ENCODE measurements at regions not wholly inside any gene's neighbourhood (a gene's known extent, or its start where the extent isn't known, plus 50 kb on each side); places are given as distances from the start of the nearest gene placed in this dataset.
A peak's percentile ranks its signal among the peaks of the same experiment; 100 is the strongest.
"Not testable (repeated sequence)": the region's sequence is repeated elsewhere in the genome, so short reads cannot be mapped to it uniquely, and the experiment has no call there.

DNA sequence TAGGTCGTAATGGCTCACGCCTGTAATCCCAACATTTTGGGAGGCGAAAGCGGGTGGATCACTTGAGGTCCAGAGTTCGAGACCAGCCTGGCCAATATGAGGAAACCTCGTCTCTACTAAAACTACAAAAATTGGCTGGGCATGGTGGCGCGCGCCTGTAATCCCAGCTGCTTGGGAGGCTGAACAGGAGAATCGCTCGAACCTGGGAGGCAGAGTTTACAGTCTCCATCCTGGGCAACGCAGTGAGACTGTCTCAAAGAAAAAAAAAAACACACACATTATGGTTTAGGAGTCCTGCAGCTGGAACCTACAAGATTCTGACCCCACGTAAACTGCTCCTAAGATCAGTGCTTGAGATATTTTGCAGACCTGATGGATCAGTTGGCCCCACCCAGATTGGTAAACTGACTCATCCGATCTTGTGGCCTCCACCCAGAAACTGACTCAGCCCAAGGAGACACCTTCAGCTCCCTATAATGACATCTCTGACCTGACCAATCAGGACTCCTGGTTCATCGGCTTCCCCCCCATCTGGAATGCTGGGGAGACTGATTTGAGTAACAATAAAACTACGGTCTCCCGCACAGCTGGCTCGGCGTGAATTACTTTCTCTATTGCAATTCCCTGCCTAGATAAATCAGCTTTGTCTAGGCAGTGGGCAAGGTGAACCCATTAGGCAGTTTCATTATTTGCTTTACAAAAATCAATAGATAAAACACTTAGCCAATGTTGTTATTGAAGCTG, 96.2 kb upstream of the BTN3A2 start:
- DNase-seq = no peak

DNA sequence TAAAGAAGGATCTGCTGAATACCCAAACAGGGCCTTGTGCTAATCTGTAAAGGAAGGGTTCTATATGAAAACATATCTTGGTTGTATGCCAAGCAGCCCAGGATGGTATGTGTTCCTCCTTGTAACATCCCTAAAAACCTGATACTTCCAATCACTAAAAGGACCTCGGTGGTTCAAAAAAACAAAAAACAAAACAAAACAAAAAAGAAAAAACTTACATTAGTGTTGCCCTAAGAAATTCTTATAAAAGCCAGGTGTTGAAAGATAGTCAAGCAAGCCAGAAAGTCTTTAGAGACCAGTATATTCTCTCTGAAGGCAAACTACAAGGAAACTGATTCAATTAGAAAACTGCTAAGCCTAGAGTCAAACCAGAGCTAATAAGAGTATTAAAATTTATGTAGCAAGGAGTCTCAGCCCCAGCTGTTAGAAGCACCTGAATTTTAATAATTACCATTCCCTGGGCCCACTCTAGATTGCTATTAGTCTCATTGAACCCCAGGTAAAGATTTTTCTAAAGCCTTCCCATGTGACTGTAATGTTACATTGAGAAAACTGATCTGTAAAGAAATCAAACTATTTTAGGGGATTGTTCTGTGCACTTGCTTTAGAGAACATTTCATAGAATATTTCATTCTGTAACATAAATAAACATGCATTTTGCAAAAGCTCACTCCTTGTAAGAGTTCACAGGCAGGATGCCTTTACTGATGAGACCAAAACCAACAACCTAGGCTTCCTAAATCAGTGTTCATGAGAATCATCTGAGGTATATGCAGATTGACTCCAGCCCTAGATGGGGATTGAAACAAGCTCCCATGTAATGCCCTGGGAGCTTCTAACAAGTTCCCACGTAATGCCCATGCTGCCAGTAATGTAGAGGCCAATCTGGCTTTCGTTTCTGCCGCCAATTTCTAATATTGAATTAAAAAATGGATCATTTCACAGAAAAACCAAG, 95.2 kb upstream of the BTN3A2 start:
- no peak for DNase-seq

DNA sequence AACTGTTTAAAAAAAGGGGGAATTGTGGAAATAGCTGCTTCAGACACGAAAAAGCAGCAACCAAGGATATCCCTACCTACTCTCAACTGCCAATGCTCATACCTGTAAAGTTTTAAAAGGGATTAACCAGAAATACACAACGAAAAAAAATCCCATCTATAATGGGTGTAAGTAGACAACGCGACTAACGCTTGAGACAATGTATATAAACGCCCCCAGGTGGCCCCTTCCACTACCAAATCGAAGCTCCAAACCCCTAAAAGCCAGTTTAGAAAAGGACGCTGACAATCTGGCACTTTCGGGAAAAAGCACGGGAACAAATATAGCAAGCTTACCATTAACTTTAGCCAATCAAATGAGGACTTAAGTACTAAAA, 94.5 kb upstream of the BTN3A2 start:
- DNase-seq = no peak

- DNase-seq = no peak
These were observed 93.9 kb upstream of the BTN3A2 start for GRCh38 chr6:26270903-26271667.

DNA sequence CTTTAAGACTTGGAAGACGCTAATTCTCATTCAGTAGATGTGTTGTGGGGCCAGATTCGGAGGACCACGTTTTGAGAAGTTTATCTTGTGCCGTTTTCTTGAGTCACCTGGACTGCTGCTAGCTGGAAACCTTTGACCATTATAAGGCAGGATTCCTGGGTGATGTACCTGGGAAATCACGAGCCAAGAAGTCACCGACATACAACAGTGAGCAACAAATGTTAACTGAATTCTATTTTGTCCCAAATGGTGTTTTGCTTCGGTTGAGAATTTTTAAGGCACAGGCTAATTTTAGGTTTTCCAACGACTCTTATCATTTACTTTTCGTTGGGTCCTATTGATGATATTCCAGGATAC, 93.4 kb upstream of the BTN3A2 start:
- no peak for DNase-seq

DNA sequence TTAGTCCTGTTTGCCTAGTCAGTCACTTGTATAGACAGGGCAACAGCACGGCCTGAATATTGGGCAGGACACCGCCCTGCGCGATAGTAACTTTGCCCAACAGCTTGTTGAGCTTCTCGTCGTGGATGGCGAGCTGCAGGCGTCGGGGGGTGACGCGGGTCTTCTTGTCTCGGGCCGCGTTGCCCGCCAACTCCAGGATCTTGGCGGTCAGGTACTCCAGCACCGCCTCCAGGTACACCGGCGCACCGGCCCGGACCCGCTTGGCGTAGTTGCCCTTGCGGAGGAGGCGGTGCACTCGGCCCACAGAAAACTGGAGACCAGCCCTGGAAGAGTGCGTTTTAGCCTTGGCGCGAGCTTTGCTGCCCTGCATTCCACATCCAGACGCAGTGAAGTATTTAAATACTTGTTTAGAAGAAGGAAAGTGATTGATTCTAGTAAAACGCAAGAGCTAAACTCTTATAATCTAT, 92.8 kb upstream of the BTN3A2 start:
- DNase-seq = no peak

DNA sequence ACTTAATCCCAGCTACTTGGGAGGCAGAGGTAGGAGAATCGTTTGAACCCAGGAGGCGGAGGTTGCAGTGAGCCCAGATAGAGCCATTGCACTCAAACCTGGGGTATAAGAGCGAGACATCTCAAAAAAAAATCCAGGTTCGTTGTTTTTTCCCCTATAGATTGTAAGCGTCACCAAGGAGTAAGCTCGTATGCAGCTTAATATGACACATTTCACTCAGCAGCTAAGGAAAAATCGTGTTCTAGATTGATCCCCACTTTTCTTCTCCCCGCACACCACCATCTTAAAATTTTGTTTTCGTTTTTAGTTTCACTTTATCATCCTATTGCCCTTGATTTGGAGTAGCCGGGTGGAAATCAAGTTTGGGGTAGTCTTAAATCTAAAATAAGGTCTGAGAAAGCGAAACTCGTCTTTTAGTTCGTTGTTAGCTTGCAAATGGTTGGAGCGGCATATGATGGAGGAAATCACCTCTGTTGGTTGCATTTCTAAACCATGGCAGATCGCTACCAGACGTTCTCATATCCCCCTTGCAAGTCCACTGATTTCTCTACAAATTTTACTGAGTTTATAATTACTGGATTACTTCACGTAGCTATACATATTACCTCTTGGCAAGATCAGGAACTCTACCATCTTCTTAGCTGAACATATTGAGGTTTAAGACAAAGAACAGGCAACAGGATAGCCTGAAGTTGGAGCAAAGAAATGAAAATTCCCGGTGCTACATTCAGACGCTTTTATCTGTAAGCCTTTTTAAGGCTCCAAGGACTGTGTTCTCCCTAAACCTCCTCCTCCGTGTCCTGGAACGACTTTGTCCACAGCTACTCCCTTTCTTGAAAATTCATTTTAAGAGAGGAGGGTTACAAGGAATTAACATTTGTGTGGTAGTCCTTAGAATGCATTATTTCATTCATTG, 91.1 kb upstream of the BTN3A2 start:
- DNase-seq = no peak

- no peak for DNase-seq
These were observed 89.3 kb upstream of the BTN3A2 start for GRCh38 chr6:26275663-26276062.

- DNase-seq = no peak
These were observed 88.0 kb upstream of the BTN3A2 start for GRCh38 chr6:26276841-26277648.

- no peak for DNase-seq
These were observed 86.5 kb upstream of the BTN3A2 start for GRCh38 chr6:26278536-26278935.

DNA sequence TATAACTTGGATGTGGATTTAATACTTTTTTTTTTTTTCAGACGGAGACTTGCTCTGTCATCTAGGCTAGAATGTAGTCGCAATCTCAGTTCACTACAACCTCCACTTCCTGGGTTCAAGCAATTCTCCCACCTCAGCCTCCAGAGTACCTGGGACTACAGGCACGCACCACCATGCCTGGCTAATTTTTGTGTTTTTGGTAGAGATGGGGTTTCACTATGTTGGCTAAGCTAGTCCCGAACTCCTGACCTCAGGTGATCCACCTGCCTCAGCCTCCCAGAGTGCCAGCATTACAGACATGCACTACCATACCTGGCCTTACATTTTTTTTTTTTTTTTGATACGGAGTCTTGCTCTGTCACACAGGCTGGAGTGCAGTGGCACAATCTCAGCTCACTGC, 85.6 kb upstream of the BTN3A2 start:
- not testable (repeated sequence) for DNase-seq

DNA sequence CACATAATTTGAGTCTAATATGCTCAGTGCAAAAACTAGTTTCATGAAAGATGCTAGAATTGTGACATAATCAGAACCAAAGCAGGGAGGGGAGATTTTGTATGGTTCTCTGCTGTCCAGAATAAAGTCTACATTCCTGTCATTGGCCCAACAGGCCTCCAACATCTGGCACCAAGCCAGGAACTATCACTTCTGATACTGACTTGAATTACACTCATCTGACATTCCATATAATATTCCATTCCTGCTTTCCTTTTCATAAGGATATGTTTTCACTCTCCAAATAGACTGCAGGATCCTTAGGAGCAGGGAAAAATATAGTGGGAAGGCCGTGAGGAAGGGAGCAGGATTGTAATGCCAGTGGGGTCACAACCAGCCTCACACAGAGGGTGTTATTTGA, 84.6 kb upstream of the BTN3A2 start:
- no peak for DNase-seq

- peak; percentile 49 for DNase-seq
These were observed 80.4 kb upstream of the BTN3A2 start for GRCh38 chr6:26284537-26285142.

DNA sequence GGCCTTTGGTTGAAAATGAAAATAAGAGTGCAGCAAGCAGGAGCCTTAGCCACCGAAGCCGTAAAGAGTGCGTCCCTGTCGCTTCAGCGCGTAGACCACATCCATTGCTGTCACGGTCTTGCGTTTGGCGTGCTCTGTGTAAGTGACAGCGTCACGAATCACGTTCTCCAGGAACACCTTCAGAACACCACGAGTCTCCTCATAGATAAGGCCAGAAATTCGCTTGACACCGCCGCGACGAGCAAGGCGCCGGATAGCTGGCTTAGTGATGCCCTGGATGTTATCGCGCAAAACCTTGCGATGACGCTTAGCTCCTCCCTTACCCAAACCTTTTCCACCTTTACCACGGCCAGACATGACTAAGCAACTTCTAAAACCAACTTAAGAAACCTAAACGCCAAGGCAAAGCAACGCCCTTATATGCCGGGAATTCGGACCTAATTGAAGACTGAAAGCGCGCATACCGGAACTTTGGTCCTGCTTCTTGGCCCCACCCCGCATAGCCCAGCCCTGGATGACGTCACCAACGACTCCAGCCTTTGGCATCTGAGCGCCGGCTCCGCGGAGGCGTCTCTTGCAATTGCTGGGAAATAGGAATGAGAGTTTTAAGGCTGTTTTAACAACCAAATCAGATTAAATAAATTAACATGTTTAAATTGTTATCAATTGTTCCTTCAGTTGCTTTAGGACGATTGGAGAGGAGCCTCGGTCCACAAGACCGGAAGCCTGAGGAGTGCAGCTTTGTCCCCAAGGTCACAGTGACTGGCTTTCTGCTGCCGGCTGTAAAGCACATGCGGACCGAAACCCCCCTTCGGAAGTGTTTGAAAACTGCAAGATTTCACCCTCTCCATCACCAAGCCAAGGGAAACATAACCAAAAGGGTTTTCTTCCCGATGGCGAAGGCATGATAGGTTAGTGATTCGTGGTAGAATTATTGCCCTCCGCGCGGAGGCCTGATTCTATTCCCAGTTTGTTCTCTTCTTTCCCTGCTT, 79.6 kb upstream of the BTN3A2 start:
- DNase-seq = peak; percentile 92

DNA sequence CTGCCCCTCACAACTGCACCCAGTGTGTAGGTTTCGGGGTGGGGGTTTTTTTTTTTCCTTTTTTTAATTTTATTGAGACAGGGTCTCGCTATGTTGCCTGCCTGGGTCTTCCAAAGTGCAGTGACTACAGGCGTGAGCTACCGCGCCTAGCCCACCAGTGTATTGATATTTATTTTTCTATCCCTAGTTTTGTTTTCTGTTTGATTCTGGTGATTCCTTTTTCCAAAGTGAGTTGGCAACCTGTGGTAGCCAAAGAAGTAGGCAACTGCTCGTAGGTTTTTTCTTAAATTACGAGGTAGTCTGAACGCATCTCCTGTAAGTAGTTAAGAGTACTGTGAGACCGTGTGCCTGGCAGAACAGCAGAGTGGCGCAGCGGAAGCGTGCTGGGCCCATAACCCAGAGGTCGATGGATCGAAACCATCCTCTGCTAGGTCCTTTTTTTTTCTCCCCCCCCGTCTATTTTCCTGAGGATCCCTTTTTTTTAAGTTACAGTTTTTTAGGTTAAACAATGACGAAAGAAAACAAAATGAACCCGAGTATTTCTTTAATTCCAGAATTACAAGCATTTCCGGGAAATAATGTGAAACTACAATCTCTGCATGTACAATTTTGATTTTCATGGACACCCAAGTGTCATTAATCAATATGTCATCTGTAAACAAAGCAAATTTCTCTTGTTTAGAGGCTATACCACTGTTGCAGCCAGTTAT, 78.7 kb upstream of the BTN3A2 start:
- DNase-seq = no peak

DNA sequence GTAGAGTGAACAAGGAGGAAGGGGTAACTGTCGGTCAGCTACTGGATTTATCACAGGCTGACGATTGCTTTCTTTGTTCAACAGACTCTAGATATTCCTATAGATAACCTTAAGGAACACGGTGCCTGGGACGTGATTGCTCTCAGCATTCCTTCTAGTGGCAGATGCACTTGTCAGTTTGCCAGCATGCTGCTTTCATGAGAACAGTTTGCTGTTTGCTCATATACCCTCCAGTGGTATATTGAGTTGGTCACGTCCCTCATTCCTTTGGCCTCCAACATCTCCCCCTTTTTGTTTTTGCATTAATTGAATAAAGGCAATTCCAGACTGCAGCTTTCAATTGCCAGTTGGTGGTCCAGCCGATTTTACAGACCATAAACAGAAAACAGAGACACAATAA, 76.8 kb upstream of the BTN3A2 start:
- DNase-seq = no peak

DNA sequence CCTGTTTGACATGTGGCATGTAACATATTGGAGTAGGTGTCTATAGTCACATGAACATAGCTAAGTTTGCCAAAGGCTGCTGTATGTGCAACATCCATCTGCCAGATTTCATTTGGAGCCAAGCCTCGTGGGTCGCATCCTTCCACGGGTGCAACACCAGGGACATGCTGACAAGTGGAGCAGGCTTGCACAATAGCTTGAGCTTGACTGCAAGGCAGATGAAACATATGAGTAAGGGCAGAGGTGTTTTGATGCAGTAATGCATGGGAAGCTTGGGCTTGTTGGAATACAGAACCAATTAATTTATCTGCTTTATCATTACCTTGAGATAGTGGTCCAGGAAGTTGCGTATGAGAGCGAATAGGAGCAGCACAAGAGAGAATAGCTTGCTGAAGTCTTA, 74.1 kb upstream of the BTN3A2 start:
- DNase-seq = no peak

GRCh38 chr6:26292709-26293108, 72.3 kb upstream of the BTN3A2 start:
- DNase-seq = no peak

DNA sequence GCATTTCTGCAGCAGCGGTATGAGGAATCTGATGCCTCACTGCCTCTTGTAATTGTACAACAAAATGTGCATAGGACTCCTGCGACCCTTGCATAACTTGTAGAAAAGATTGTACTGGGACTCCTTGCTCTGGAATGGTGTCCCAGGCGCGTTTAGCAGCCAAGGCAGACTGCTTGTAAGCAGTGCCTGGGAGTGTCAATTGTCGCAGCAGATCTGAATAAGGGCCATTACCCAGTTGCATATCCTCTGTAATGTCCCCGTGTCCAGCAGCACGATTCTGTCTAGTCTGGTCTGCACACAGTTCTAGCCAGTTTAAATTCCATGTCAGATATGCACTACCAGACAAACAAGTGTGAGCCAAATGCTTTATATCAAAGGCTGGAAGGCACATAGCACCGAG, 70.7 kb upstream of the BTN3A2 start:
- DNase-seq = no peak

Data from NCI-H510A (cell line).